NT2/D1 (cell line): ENCODE measurements at regions not wholly inside any gene's neighbourhood (a gene's known extent, or its start where the extent isn't known, plus 50 kb on each side); places are given as distances from the start of the nearest gene placed in this dataset.

ENCODE experiments used
- SUZ12 ChIP-seq: IDR thresholded peaks from 2 replicates; pipeline ENCODE4 v1.6.1; 2011; ENCODE audit not compliant: insufficient read length, insufficient read depth; ENCODE audit errors: extremely low read depth
- YY1 ChIP-seq: IDR thresholded peaks from 2 replicates; pipeline ENCODE4 v1.6.1; 2011; ENCODE audit not compliant: insufficient read length, insufficient read depth
- ZNF274 ChIP-seq: IDR thresholded peaks from 2 replicates; pipeline ENCODE4 v1.6.1; 2011; ENCODE audit warnings: mild to moderate bottlenecking, low read depth, low read length

DNA sequence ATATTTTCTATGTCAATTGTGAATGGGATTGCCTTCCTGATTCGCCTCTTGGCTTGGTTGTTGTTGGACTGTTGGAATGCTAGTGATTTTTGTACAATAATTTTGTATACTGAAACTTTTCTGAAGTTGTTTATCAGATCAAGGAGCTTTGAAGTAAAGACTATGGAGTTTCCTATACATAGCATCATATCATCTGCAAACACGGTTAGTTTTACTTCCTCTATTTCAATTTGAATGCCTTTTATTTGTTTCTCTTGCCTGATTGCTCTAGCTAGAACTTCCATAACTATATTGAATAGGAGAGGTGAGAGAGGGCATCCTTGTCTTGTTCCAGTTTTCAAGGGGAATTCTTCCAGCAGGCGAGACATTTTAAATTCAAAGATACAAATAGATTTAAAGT, 226.5 kb downstream of the FBXO8 start:
- TF ChIP-seq ZNF274 (no peak), SUZ12 (no peak), YY1 (no peak)
